ENCODE measurements at regions not wholly inside any gene's neighbourhood (a gene's known extent, or its start where the extent isn't known, plus 50 kb on each side); places are given as distances from the start of the nearest gene placed in this dataset.
"Not testable (repeated sequence)": the region's sequence is repeated elsewhere in the genome, so short reads cannot be mapped to it uniquely, and the experiment has no call there.

GRCh38 chr16:21524068-21524751 lies 75.2 kb upstream of the METTL9 start:
- peak; percentile 66 for DNase-seq (ENCODE audit: low spot score)
- TF ChIP-seq, protein P1, sequence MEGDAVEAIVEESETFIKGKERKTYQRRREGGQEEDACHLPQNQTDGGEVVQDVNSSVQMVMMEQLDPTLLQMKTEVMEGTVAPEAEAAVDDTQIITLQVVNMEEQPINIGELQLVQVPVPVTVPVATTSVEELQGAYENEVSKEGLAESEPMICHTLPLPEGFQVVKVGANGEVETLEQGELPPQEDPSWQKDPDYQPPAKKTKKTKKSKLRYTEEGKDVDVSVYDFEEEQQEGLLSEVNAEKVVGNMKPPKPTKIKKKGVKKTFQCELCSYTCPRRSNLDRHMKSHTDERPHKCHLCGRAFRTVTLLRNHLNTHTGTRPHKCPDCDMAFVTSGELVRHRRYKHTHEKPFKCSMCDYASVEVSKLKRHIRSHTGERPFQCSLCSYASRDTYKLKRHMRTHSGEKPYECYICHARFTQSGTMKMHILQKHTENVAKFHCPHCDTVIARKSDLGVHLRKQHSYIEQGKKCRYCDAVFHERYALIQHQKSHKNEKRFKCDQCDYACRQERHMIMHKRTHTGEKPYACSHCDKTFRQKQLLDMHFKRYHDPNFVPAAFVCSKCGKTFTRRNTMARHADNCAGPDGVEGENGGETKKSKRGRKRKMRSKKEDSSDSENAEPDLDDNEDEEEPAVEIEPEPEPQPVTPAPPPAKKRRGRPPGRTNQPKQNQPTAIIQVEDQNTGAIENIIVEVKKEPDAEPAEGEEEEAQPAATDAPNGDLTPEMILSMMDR (IDR thresholded peaks at IDR 0.05): no peak
- Histone ChIP-seq H3K4me3 (no peak overlapping the region), H3K27ac (no peak overlapping the region)

DNA sequence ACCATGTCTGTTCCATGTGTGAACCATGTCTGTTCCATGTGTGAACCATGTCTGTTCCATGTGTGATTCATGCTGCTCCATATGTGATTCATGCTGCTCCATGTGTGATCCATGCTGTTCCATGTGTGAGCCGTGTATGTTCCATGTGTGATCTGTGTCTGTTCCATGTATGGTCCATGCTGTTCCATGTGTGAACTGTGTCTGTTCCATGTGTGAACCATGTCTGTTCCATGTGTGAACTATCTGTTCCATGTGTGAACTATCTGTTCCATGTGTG lies 74.7 kb upstream of the METTL9 start:
- DNase-seq (ENCODE audit: low spot score); H3K27ac ChIP-seq; H3K4me3 ChIP-seq: not testable (repeated sequence)

DNA sequence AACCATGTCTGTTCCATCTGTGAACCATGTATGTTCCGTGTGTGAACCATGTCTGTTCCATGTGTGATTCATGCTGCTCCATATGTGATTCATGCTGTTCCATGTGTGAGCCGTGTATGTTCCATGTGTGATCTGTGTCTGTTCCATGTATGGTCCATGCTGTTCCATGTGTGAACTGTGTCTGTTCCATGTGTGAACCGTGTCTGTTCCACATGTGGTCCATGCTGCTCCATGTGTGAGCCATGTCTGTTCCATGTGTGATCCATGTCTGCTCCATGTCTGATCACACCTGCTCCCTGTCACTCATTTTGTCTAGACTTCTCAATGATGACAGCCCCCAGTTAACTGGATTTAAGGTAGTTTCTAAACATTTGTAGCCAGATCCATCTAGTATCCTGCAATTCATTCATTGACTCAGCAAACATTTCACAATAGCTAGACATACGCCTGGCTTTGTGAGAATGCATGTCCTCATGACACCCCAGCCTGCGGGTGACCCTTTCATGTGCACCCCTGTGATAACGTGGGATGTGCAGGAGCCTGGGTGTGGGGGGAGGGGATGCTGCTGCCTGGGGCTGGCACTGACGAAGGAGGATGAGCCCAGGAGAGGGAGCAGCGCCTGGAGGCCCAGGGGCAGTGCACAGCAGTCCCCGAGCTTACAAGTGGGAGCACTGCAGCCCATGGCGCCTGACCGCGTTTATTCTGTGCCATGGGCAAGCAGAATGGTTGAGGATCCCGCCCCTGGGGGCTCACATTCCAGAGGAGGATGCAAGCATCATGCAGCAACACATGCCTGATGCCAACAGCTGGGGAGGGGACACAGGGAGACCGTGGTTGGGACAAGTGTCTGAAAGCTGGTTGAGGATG lies 74.1 kb upstream of the METTL9 start:
- H3K4me3 ChIP-seq, H3K27ac ChIP-seq: not testable (repeated sequence)
- DNase-seq (ENCODE audit: low spot score): peak; percentile 75

DNA sequence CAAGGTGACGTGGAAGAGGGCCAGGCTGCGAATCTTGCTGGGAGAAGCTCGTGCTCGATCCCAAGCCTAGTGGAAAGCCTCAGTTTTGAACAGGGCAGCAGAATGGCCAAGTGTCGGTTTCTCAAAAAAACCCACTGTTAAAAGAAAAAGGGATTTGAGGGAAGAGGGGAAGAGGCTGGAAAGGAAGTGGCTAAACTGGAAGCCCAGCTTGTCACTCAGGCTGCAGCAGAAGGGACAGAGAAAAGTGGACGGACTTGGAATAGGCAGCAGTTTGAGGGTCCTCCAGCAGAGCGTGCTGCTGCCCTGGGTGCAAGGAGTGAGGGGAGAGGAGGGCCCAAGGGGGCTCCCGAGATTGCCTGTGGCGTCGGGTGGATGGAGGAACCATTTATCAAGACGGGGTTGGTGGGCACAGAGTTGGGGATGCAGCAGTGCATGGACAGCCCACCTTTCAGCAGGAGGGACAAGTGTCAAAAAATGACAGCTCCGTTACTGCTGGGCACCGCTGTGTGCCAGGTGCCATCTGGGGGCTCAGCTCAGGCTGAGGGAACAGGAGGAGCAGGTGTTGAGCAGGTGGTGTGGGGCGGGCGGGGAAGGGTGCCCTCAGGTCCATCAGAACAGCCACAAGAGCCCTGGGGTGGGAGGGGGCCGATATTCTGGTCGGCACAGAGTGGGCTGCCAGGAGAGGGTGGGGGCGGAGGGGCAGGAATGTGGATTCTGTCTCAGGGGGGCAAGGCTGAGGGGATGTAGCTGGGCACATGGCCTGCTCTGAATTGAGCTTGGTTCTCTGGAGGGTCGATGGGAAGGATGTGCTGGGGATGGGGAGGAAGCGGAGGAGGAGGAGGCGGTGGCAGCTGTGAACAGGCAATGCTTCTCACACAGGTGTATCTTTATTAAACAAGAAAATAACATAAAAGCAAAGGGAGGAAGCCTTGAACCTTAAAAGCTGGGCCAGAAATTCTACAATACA lies 73.1 kb upstream of the METTL9 start:
- DNase-seq (ENCODE audit: low spot score): peak; percentile 71
- not testable (repeated sequence) for H3K4me3 ChIP-seq, H3K27ac ChIP-seq

DNA sequence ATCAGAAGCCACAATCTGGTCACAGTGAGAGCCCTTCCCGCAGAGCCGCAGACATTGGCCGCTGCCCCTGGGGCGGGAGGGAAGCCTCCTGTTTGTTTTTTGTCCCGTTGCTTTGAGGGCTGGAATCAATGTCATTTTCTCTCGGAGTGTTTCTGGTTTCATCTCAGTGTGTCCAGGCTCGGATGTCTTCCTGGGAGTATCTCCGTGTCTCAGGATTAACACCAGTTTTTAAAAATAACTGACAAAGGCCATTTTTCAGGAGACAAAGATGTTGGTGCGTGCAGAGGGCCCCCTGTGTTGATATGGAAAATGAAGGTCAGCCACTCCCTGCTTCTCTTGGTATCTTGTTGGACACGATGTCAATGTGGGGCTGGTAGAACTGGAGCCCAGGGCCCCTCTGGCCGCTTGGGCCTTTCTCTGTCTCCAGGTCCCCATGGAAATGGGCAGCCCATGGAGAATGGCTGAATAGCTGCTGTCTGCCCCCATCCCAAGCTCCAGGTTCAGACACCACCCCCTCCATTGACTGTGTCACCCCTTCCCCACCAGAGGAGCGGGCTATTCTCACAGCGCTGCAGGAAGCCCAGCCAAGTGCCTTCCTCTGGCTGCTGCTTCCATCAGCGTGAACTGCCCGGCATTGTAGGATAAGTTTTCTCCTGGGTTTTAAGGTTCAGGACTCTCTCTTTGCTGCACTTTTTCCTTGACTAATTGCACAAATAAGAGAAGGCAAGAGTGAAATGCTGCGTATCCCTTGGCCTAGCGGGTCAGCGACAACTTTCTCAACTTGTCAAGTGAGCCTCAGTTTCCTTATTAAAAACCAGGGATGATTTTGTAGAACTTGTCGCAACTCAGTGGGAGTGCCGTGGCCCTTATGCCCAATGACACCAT lies 72.2 kb upstream of the METTL9 start:
- TF ChIP-seq, protein P1 (IDR thresholded peaks at IDR 0.05): no peak
- Histone ChIP-seq H3K4me3 (no peak overlapping the region), H3K27ac (no peak overlapping the region)
- DNase-seq (ENCODE audit: low spot score): peak; percentile 71

DNA sequence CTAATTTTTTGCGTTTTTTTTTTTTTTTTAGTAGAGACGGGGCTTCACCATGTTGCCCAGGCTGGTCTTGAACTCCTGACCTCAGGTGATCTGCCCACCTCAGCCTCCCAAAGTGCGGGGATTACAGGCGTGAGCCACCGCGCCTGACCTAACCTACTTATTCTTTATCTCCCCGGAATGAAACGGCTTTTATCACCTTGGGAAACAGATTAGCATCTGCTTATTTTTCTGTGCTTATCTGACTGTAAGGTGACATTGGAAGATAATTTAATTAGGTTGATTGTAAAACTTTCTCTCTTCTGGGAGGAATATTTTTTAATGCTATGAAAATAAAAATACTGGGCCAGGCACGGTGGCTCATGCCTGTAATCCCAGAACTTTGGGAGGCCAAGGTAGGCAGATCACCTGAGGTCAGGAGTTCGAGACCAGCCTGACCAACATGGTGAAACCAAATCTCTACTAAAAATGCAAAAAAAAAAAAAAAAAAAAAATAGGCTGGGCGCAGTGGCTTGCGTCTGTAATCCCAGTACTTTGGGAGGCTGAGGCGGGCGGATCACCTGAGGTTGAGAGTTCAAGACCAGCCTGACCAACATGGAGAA lies 70.2 kb upstream of the METTL9 start:
- H3K4me3 ChIP-seq; DNase-seq (ENCODE audit: low spot score); H3K27ac ChIP-seq: not testable (repeated sequence)

- not testable (repeated sequence) for DNase-seq (ENCODE audit: low spot score); H3K27ac ChIP-seq; H3K4me3 ChIP-seq
These were observed 68.5 kb upstream of the METTL9 start for GRCh38 chr16:21530729-21531383.

GRCh38 chr16:21532996-21533395 lies 66.4 kb upstream of the METTL9 start:
- H3K4me3 ChIP-seq; DNase-seq (ENCODE audit: low spot score); H3K27ac ChIP-seq: not testable (repeated sequence)

GRCh38 chr16:21533474-21533873 lies 65.9 kb upstream of the METTL9 start:
- DNase-seq (ENCODE audit: low spot score); H3K4me3 ChIP-seq; H3K27ac ChIP-seq: not testable (repeated sequence)

DNA sequence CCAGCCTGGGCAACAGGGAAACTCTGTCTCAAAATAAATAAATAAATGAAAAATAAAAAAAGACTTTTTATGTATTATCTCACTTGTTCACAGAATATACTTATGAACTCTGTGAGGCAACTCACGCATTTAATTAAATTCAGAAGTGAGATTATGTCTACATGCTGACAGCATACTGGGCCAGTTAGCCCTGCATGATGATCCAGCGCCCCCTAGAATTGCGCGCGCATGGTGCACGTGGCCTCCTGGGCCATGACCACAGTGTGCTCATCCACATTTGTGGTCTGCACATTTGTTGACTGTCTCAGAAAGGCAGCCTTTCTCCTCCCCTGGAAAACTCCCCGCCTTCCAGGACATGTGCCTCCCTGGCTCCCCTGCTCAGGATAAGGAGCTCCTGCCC lies 64.8 kb upstream of the METTL9 start:
- H3K27ac ChIP-seq; DNase-seq (ENCODE audit: low spot score); H3K4me3 ChIP-seq: not testable (repeated sequence)

GRCh38 chr16:21535201-21535600 lies 64.2 kb upstream of the METTL9 start:
- not testable (repeated sequence) for H3K4me3 ChIP-seq; DNase-seq (ENCODE audit: low spot score); H3K27ac ChIP-seq

DNA sequence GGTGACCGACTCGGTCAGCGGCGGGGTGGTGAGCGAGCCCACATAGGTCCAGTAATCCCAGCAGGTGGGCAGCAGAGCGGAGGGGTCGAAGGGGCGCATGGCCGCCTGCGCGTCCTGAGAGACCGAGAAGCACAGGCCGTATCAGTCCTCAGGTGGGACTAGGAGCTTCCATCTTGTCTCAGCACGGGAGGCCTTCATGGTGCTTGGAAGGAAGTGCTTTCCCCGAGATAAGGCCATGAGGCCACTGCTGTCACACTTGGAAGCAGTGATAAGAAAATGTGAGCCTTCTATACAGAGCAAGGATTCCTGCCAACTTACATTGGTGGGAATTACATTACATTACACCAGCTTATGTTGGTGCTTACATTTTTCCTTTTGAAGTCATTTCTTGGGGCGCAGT lies 62.6 kb upstream of the METTL9 start:
- not testable (repeated sequence) for H3K27ac ChIP-seq; DNase-seq (ENCODE audit: low spot score); H3K4me3 ChIP-seq

- not testable (repeated sequence) for H3K4me3 ChIP-seq, H3K27ac ChIP-seq
- peak; percentile 58 for DNase-seq (ENCODE audit: low spot score)
These were observed 61.8 kb upstream of the METTL9 start for GRCh38 chr16:21537598-21537997.

GRCh38 chr16:21539107-21539618 lies 60.2 kb upstream of the METTL9 start:
- peak; percentile 70 for DNase-seq (ENCODE audit: low spot score)
- not testable (repeated sequence) for H3K4me3 ChIP-seq
- H3K27ac ChIP-seq: peak overlapping the region in 1 of 2 donors; percentile 71
